ENCODE measurements at regions not wholly inside any gene's neighbourhood (a gene's known extent, or its start where the extent isn't known, plus 50 kb on each side); places are given as distances from the start of the nearest gene placed in this dataset.

- TF ChIP-seq HDAC3 (IDR thresholded peaks at IDR 0.05; ENCODE audit: borderline replicate concordance, partially characterized antibody), result no peak
Measured at GRCh38 chr6:3957321-3957720, 108.1 kb downstream of the FAM50B start (continued).

DNA sequence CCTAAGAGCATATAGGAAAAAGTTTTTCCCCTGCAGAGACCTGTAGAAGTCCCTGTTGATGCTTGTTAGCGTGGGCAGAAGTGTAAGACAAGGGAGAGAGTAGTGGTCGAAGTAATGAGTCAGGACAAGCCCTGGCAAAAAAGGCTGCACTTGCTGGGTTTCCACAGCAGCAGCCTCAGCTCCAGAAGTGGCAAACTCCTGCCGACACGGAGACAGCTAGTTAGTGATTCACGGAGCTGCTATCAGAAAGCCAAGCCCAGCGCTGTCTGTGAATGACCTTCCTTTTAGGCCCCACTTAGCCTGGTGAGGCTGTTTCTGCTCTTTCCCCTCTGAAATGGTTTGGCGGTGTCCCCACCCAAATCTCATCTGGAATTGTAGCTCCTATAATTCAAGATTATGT is 109.1 kb downstream of the FAM50B start:
- Histone ChIP-seq H3K4me2 (ENCODE audit: insufficient read depth, low read length) (no peak overlapping the region), H3K4me3 (no peak overlapping the region), H3K36me3 (ENCODE audit: control insufficient read depth, insufficient read depth, low read length) (no peaks in the 10 kb centered on the region), H3K9me1 (ENCODE audit: control insufficient read depth, insufficient read depth, low read length) (no peaks in the 10 kb centered on the region), H2AFZ (ENCODE audit: low read depth, low read length) (no peak overlapping the region), H3K9me3 (replicated peaks; ENCODE audit: control insufficient read depth, insufficient read depth, low read depth, low read length) (no peaks in the 10 kb centered on the region), H3K79me2 (ENCODE audit: control insufficient read depth, insufficient read depth, low read length) (no peaks in the 10 kb centered on the region), H3K27ac (ENCODE audit: extremely low read depth, low read depth, low read length) (no peak overlapping the region), H3K9ac (ENCODE audit: insufficient read depth in 1 of 2, low read depth in 2 of 2, low read length in 2 of 2) (0 out of 4 replicates have a peak overlapping the region, but pooled peaks of 1 of the 2 experiments have one; percentile 26), H3K4me1 (replicated peaks in 1 of 2; ENCODE audit: control insufficient read depth in 2 of 2, insufficient read depth in 2 of 2, low read length in 2 of 2) (no peaks in the 10 kb centered on the region), H3K27me3 (ENCODE audit: control insufficient read depth in 2 of 2, insufficient read depth in 2 of 2, low read length in 2 of 2) (peaks cover 33 to 52% of the 10 kb centered on the region in 2 experiments), H4K20me1 (replicated peaks; ENCODE audit: control insufficient read depth, insufficient read depth, low read length) (0 out of 2 replicates have a peak, but pooled peaks cover 4% of the 10 kb centered on the region)
- no peak for FAIRE-seq
- DNase-seq (ENCODE audit: extremely low read depth in 1 of 4, low spot score in 3 of 4), result no peak
- BruUV-seq (replicated peaks), result no TSS peak
- ATAC-seq, result no peak
- WGBS (ENCODE audit: insufficient coverage, low coverage, missing lambda C conversion rate), result under 1% methylated on average over 7 of the region's 7 CpGs
- ChIA-PET POLR2A (no interaction called here), CTCF (ENCODE audit: low intra/inter-chr PET ratio) (no interaction called here)
- in situ Hi-C loops (cut with MboI) (no loop called here), intact Hi-C loops (cut with micrococcal nuclease) (no loop called here)
- TF ChIP-seq ATF2 (CRISPR knock-in tag; IDR thresholded peaks at IDR 0.05) (no peak), IFI16 (CRISPR knock-in tag; IDR thresholded peaks at IDR 0.05) (no peak), ZKSCAN3 (CRISPR knock-in tag; IDR thresholded peaks at IDR 0.05) (no peak), ASH1L (IDR thresholded peaks at IDR 0.05; ENCODE audit: borderline replicate concordance, low read depth, partially characterized antibody) (no peak), TBL1XR1 (IDR thresholded peaks at IDR 0.05; ENCODE audit: low read length in 2 of 2) (no peak), MYC (IDR thresholded peaks at IDR 0.05; ENCODE audit: low read depth, low read length) (no peak), MYC (CRISPR knock-in tag; IDR thresholded peaks at IDR 0.05; ENCODE audit: borderline replicate concordance, low read depth) (no peak)
- TF ChIP-seq, protein P1, sequence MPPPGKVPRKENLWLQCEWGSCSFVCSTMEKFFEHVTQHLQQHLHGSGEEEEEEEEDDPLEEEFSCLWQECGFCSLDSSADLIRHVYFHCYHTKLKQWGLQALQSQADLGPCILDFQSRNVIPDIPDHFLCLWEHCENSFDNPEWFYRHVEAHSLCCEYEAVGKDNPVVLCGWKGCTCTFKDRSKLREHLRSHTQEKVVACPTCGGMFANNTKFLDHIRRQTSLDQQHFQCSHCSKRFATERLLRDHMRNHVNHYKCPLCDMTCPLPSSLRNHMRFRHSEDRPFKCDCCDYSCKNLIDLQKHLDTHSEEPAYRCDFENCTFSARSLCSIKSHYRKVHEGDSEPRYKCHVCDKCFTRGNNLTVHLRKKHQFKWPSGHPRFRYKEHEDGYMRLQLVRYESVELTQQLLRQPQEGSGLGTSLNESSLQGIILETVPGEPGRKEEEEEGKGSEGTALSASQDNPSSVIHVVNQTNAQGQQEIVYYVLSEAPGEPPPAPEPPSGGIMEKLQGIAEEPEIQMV (tag; conservative IDR thresholded peaks at IDR 0.05; ENCODE audit: low read depth), result no peak
- TF ChIP-seq, protein P2, sequence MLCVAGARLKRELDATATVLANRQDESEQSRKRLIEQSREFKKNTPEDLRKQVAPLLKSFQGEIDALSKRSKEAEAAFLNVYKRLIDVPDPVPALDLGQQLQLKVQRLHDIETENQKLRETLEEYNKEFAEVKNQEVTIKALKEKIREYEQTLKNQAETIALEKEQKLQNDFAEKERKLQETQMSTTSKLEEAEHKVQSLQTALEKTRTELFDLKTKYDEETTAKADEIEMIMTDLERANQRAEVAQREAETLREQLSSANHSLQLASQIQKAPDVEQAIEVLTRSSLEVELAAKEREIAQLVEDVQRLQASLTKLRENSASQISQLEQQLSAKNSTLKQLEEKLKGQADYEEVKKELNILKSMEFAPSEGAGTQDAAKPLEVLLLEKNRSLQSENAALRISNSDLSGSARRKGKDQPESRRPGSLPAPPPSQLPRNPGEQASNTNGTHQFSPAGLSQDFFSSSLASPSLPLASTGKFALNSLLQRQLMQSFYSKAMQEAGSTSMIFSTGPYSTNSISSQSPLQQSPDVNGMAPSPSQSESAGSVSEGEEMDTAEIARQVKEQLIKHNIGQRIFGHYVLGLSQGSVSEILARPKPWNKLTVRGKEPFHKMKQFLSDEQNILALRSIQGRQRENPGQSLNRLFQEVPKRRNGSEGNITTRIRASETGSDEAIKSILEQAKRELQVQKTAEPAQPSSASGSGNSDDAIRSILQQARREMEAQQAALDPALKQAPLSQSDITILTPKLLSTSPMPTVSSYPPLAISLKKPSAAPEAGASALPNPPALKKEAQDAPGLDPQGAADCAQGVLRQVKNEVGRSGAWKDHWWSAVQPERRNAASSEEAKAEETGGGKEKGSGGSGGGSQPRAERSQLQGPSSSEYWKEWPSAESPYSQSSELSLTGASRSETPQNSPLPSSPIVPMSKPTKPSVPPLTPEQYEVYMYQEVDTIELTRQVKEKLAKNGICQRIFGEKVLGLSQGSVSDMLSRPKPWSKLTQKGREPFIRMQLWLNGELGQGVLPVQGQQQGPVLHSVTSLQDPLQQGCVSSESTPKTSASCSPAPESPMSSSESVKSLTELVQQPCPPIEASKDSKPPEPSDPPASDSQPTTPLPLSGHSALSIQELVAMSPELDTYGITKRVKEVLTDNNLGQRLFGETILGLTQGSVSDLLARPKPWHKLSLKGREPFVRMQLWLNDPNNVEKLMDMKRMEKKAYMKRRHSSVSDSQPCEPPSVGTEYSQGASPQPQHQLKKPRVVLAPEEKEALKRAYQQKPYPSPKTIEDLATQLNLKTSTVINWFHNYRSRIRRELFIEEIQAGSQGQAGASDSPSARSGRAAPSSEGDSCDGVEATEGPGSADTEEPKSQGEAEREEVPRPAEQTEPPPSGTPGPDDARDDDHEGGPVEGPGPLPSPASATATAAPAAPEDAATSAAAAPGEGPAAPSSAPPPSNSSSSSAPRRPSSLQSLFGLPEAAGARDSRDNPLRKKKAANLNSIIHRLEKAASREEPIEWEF (CRISPR knock-in tag; IDR thresholded peaks at IDR 0.05), result no peak
- TF ChIP-seq, protein P3, sequence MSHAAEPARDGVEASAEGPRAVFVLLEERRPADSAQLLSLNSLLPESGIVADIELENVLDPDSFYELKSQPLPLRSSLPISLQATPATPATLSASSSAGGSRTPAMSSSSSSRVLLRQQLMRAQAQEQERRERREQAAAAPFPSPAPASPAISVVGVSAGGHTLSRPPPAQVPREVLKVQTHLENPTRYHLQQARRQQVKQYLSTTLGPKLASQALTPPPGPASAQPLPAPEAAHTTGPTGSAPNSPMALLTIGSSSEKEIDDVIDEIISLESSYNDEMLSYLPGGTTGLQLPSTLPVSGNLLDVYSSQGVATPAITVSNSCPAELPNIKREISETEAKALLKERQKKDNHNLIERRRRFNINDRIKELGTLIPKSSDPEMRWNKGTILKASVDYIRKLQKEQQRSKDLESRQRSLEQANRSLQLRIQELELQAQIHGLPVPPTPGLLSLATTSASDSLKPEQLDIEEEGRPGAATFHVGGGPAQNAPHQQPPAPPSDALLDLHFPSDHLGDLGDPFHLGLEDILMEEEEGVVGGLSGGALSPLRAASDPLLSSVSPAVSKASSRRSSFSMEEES (CRISPR knock-in tag; IDR thresholded peaks at IDR 0.05), result no peak
